ENCODE measurements at regions not wholly inside any gene's neighbourhood (a gene's known extent, or its start where the extent isn't known, plus 50 kb on each side); places are given as distances from the start of the nearest gene placed in this dataset.

DNA sequence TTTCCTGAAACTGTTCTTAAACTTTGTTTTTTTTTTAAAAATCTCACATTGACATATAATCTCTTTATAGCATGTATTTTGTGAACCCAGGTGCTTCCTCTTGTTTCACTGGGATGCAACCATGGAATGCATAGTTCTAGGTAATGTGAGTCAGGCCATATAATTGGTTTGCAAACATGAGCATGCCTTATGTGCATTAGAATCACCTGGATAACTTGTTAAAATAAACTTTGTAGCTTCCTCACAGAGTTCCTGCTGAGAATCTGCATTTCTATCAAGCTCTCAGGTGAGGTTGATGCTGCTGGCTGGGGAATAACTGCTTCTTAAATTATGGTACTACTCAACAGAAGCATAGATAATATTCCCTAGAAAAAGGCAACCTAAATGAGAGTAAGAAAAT lies 940.3 kb upstream of the LCORL start:
- no peak for DNase-seq (ENCODE audit: low read depth)
- no peak overlapping the region for H3K4me3 ChIP-seq (ENCODE audit: low read depth, low read length)
- TF ChIP-seq, protein P1, sequence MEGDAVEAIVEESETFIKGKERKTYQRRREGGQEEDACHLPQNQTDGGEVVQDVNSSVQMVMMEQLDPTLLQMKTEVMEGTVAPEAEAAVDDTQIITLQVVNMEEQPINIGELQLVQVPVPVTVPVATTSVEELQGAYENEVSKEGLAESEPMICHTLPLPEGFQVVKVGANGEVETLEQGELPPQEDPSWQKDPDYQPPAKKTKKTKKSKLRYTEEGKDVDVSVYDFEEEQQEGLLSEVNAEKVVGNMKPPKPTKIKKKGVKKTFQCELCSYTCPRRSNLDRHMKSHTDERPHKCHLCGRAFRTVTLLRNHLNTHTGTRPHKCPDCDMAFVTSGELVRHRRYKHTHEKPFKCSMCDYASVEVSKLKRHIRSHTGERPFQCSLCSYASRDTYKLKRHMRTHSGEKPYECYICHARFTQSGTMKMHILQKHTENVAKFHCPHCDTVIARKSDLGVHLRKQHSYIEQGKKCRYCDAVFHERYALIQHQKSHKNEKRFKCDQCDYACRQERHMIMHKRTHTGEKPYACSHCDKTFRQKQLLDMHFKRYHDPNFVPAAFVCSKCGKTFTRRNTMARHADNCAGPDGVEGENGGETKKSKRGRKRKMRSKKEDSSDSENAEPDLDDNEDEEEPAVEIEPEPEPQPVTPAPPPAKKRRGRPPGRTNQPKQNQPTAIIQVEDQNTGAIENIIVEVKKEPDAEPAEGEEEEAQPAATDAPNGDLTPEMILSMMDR (conservative IDR thresholded peaks at IDR 0.05; ENCODE audit: low read depth, low read length): no peak

DNA sequence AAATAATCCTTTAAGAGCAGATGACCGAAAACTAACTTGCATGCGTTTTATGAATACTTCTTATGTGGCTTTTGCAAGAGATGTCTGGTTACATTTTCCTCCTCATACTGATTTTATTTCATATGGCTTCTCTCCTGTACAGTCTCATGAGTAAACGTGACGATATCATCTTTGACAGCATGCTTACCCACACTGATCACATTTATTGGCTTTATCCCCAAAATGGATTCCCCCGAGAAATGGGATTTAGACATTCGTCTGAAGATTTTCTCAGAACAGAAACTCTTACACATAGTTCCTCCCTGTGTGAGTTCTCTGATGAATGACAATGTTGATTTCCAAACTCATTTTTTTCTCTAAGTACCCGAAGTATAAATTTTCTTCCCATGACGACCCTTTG lies 939.7 kb upstream of the LCORL start:
- TF ChIP-seq, protein P1 (conservative IDR thresholded peaks at IDR 0.05; ENCODE audit: low read depth, low read length): no peak
- no peak for DNase-seq (ENCODE audit: low read depth)
- no peak overlapping the region for H3K4me3 ChIP-seq (ENCODE audit: low read depth, low read length)

DNA sequence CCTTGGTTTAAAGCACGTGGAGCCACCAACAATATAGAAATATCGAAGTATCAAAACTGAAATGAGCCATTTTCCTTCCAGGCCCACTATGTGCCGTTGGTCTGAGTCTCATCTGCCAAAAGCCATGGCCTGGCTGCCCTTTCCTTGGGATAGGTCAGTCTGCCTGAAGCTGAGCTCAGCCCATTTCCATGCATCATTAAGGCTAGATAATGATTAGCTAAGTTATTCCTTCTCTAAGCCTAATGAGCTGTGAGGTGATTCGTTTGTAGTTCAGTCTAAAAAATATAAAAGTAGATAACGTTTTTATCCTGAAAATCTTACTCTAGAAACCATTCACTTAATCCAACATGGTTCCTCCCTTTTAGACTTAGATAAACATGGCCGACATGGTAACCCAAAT lies 936.2 kb upstream of the LCORL start:
- DNase-seq (ENCODE audit: low read depth): no peak
- no peak overlapping the region for H3K4me3 ChIP-seq (ENCODE audit: low read depth, low read length)
- TF ChIP-seq, protein P1 (conservative IDR thresholded peaks at IDR 0.05; ENCODE audit: low read depth, low read length): no peak

DNA sequence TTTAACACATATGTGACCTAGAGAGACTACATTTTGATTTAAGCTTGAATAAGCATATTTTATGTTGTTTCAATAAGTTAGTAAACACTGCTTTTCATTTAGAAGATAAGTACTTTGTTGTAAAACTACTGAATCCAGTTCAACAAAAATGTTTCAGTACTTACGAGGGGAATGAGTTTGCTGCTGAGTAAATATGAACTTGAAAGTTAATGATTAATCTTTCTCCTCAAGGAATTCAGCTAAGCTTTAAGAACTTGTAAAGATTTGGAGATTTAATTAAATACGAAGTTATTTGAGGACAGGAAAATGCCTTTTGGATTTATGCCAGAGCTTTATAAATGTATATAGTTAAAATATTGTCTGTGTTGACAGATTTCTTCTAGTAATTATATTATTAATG lies 933.0 kb upstream of the LCORL start:
- no peak overlapping the region for H3K4me3 ChIP-seq (ENCODE audit: low read depth, low read length)
- DNase-seq (ENCODE audit: low read depth): no peak
- TF ChIP-seq, protein P1 (conservative IDR thresholded peaks at IDR 0.05; ENCODE audit: low read depth, low read length): no peak

DNA sequence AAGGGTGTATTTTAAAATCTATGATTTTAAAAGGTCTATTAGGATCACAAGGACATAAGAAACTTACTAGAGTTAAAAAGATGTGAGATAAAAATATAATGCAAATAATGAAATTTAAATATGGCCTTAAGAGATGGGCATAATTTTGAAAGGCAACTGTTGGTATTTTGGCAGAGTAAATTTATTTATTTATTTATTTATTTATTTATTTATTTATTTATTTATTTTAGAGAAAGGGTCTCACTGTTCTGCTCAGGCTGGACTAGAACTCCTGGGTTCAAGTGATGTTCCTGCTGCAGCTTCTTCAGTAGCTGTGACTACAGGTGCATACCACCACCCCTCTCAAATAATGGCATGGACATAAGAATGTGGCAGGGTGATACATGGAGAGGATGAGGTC lies 932.1 kb upstream of the LCORL start:
- TF ChIP-seq, protein P1 (conservative IDR thresholded peaks at IDR 0.05; ENCODE audit: low read depth, low read length): no peak
- no peak for DNase-seq (ENCODE audit: low read depth)
- H3K4me3 ChIP-seq (ENCODE audit: low read depth, low read length): no peak overlapping the region

DNA sequence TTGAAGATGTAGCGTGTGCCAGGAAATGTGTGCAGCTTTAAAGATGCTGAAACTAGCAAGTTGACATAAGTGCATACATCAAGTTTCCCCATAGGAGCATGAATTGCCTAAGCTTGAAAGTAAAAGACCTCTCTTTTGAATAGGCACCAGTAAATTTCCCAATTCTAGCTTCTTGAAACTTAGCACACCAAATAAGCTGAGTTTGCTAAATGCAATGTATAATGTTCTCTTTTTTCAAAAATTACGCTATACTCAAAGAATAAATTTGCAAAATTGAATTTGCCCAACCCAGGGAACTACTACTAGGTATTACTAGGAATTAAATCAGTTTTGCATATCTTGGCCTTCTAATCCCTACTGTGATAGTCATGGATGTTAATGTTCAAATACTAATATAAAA lies 923.9 kb upstream of the LCORL start:
- H3K4me3 ChIP-seq (ENCODE audit: low read depth, low read length): no peak overlapping the region
- TF ChIP-seq, protein P1 (conservative IDR thresholded peaks at IDR 0.05; ENCODE audit: low read depth, low read length): no peak
- no peak for DNase-seq (ENCODE audit: low read depth)

DNA sequence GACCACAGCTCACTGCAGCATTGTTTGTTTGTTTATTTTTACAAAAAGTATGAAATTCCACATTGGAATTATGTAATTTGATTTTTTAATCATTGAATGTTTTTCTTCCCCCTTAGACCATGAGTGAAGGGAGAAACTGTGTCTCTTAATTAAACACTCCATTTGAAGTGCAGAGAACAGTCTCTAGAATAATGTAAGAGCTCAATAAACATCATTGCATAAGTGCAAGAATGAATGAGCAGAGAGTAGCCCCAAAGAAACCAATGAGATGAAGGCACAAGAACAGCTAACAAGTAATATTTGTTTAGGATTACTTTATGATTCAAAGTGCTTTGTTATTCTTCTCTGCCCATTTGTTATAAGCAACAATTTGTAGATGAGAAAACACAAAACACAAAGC lies 921.3 kb upstream of the LCORL start:
- TF ChIP-seq, protein P1 (conservative IDR thresholded peaks at IDR 0.05; ENCODE audit: low read depth, low read length): no peak
- no peak for DNase-seq (ENCODE audit: low read depth)
- no peak overlapping the region for H3K4me3 ChIP-seq (ENCODE audit: low read depth, low read length)
